ENCODE measurements at regions not wholly inside any gene's neighbourhood (a gene's known extent, or its start where the extent isn't known, plus 50 kb on each side); places are given as distances from the start of the nearest gene placed in this dataset.

GRCh38 chr7:112996331-112996871 lies 90.2 kb downstream of the GPR85 start:
- H3K9me2 ChIP-seq (ENCODE audit: insufficient read depth), result no peaks in the 10 kb centered on the region
- no peaks in the 10 kb centered on the region for H3K36me3 ChIP-seq (ENCODE audit: control insufficient read depth in 1 of 2, insufficient read depth in 2 of 2, low read length in 2 of 2)
- H3K9ac ChIP-seq (ENCODE audit: low read length), result no peak overlapping the region
- TF ChIP-seq RAD21 (IDR thresholded peaks at IDR 0.05; ENCODE audit: low read depth), result no peak
- TF ChIP-seq SP1 (IDR thresholded peaks at IDR 0.05; ENCODE audit: low read depth), result no peak
- TF ChIP-seq POLR2A (IDR thresholded peaks at IDR 0.05; ENCODE audit: borderline replicate concordance, extremely low read depth, insufficient read depth, insufficient read length), result no peak
- TF ChIP-seq CEBPB (IDR thresholded peaks at IDR 0.05; ENCODE audit: low read depth), result no peak
- no peak for TF ChIP-seq ZBTB33 (IDR thresholded peaks at IDR 0.05; ENCODE audit: extremely low read depth, insufficient replicate concordance, low read length)
- no peak for TF ChIP-seq SIN3A (IDR thresholded peaks at IDR 0.05; ENCODE audit: low read depth)
- TF ChIP-seq REST (IDR thresholded peaks at IDR 0.05; ENCODE audit: low read depth), result no peak
- no peak for TF ChIP-seq ZFX (IDR thresholded peaks at IDR 0.05)
- no peak for TF ChIP-seq ELF1 (IDR thresholded peaks at IDR 0.05; ENCODE audit: borderline replicate concordance, low read depth)
- TF ChIP-seq MAX (IDR thresholded peaks at IDR 0.05), result no peak
- TF ChIP-seq SRF (IDR thresholded peaks at IDR 0.05; ENCODE audit: low read depth), result no peak
- no peak overlapping the region for H3K4me2 ChIP-seq (ENCODE audit: low read length)
- H3K79me2 ChIP-seq (ENCODE audit: insufficient read depth, low read length), result no peaks in the 10 kb centered on the region
- no peak overlapping the region for H3K4me3 ChIP-seq (replicated peaks in 1 of 2; ENCODE audit: low read depth in 1 of 2, low read length in 2 of 2)
- no TSS peak for BruUV-seq (replicated peaks)
- POLR2A ChIA-PET, result no interaction called here
- intact Hi-C loops (cut with micrococcal nuclease), result no loop called here
- no peaks in the 10 kb centered on the region for H4K20me1 ChIP-seq (ENCODE audit: insufficient read depth)
- DNase-seq (ENCODE audit: low read depth, low spot score), result no peak
- H3K4me1 ChIP-seq (ENCODE audit: control insufficient read depth in 1 of 2, insufficient read depth in 2 of 2, low read length in 2 of 2), result no peaks in the 10 kb centered on the region
- no peak for ATAC-seq
- RAD21 ChIA-PET (ENCODE audit: low non-redundant PET in 1 of 2, low total read pairs in 2 of 2, uncharacterized antibody in 2 of 2, unreplicated experiment in 2 of 2), result no interaction called here
- no peaks in the 10 kb centered on the region for H3K9me3 ChIP-seq (ENCODE audit: control insufficient read depth in 1 of 2, insufficient read depth in 1 of 2, low read depth in 1 of 2, low read length in 2 of 2)
- no peak overlapping the region for H3K27ac ChIP-seq (ENCODE audit: low read depth, low read length)
- CTCF ChIA-PET, result no interaction called here
- no peaks in the 10 kb centered on the region for H3K27me3 ChIP-seq (ENCODE audit: insufficient read depth, low read length)
- H2AFZ ChIP-seq (ENCODE audit: low read depth, low read length, poor library complexity, severe bottlenecking), result no peak overlapping the region
